Gastrocnemius medialis (tissue), 4 donors: ENCODE measurements at regions not wholly inside any gene's neighbourhood (a gene's known extent, or its start where the extent isn't known, plus 50 kb on each side); places are given as distances from the start of the nearest gene placed in this dataset.
"Not testable (repeated sequence)": the region's sequence is repeated elsewhere in the genome, so short reads cannot be mapped to it uniquely, and the experiment has no call there.

ENCODE experiments used
- ATAC-seq, 2 donors: fragments of 150-250 bp; one replicate each; pipeline ENCODE4 v1.9.1; 2016
- DNase-seq, 2 donors: peaks; one replicate each; pipeline ENCODE4 v3.0.0-alpha.2; 2019
- H3K27ac ChIP-seq, 4 donors: fragments of 200-600 bp; sonication (generic); 1 replicate in 1 of 4; 2 replicates in 3 of 4; pipeline ENCODE4 v1.5.1; 2016 to 2018; ENCODE audit warnings: mild to moderate bottlenecking in 2 of 4, moderate library complexity in 1 of 4
- H3K27me3 ChIP-seq, 3 donors: fragments of 200-600 bp; sonication (generic) in 2 of 3; 1 replicate in 1 of 3; 2 replicates in 2 of 3; pipeline versions ENCODE4 v1.5.1 to v1.6.0; 2016 to 2019; ENCODE audit warnings: mild to moderate bottlenecking in 1 of 3, moderate library complexity in 1 of 3
- H3K36me3 ChIP-seq, 2 donors: fragments of 200-600 bp; sonication (generic) in 1 of 2; one replicate each; pipeline ENCODE4 v1.5.1; 2017 to 2018
- H3K4me1 ChIP-seq, 2 donors: fragments of 200-600 bp; sonication (generic) in 1 of 2; one replicate each; pipeline ENCODE4 v1.5.1; 2016 to 2017; ENCODE audit warnings: mild to moderate bottlenecking in 2 of 2
- H3K4me3 ChIP-seq, 4 donors: fragments of 200-600 bp; sonication (generic) in 3 of 4; 1 replicate in 1 of 4; 2 replicates in 3 of 4; pipeline ENCODE4 v1.5.1; 2016 to 2019; ENCODE audit warnings: mild to moderate bottlenecking in 2 of 4
- H3K9me3 ChIP-seq, 3 donors: fragments of 200-600 bp; sonication (generic) in 2 of 3; 1 replicate in 1 of 3; 2 replicates in 2 of 3; pipeline ENCODE4 v1.5.1; 2016 to 2019
- CTCF ChIP-seq, 5 experiments: fragments of 450-650 bp in 3 of 5; fragments of 200-600 bp in 2 of 5; sonication (generic) in 2 of 5; IDR thresholded peaks in 4 of 5; conservative IDR thresholded peaks in 1 of 5; 1 replicate in 4 of 5; 2 replicates in 1 of 5; pipeline ENCODE4 v1.5.1; 2016 to 2019; ENCODE audit warnings: antibody characterized with exemption in 5 of 5, mild to moderate bottlenecking in 3 of 5, moderate library complexity in 3 of 5
- POLR2A ChIP-seq, 2 donors: fragments of 450-650 bp; IDR thresholded peaks; one replicate each; pipeline ENCODE4 v1.6.1; 2017; ENCODE audit warnings: antibody characterized with exemption in 2 of 2, mild to moderate bottlenecking in 2 of 2, moderate library complexity in 2 of 2
- in situ Hi-C, 4 donors: fragments of 200-750 bp; cut with MboI; loops; one replicate each; pipeline versions ENCODE4 v1.15.0 to v1.8.0; 2017; ENCODE audit warnings: low sequenced_read_pairs in 4 of 4
- intact Hi-C: fragments of 100-400 bp; cut with DNase I; formaldehyde crosslinking; loops from one replicate; pipeline ENCODE4 v1.15.1; 2023; ENCODE audit warnings: low total_unique reads

- in situ Hi-C loops = no loop called here
- H3K27me3 ChIP-seq = no peaks in the 10 kb centered on the region
These were observed 75.4 kb upstream of the S1PR3 start for GRCh38 chr9:88915916-88916315.

GRCh38 chr9:88916894-88917293, 74.4 kb upstream of the S1PR3 start:
- in situ Hi-C loops (no loop called here), intact Hi-C loops (no loop called here)
- no peak overlapping the region for H3K4me3 ChIP-seq
- H3K27ac ChIP-seq = no peak overlapping the region
- no peaks in the 10 kb centered on the region for H3K9me3 ChIP-seq
- H3K4me1 ChIP-seq = no peaks in the 10 kb centered on the region
- no peaks in the 10 kb centered on the region for H3K36me3 ChIP-seq
- no peak for DNase-seq
- no peak for ATAC-seq
- no peaks in the 10 kb centered on the region for H3K27me3 ChIP-seq
- TF ChIP-seq CTCF (IDR thresholded peaks at IDR 0.05 in 4 of 5, conservative IDR thresholded peaks at IDR 0.05 in 1 of 5) (no peak), POLR2A (IDR thresholded peaks at IDR 0.05) (no peak)

More at GRCh38 chr9:88915916-88916315, 75.4 kb upstream of the S1PR3 start:
- H3K27ac ChIP-seq = no peak overlapping the region
- H3K9me3 ChIP-seq = no peaks in the 10 kb centered on the region
- H3K36me3 ChIP-seq = no peaks in the 10 kb centered on the region
- H3K4me1 ChIP-seq = no peaks in the 10 kb centered on the region
- no peak overlapping the region for H3K4me3 ChIP-seq
- intact Hi-C loops = no loop called here
- TF ChIP-seq CTCF (IDR thresholded peaks at IDR 0.05 in 4 of 5, conservative IDR thresholded peaks at IDR 0.05 in 1 of 5) (no peak), POLR2A (IDR thresholded peaks at IDR 0.05) (no peak)
- no peak for DNase-seq
- ATAC-seq = no peak

- intact Hi-C loops = no loop called here
- DNase-seq (no peak), ATAC-seq (no peak)
- no peaks in the 10 kb centered on the region for H3K27me3 ChIP-seq
- H3K9me3 ChIP-seq = no peaks in the 10 kb centered on the region
- in situ Hi-C loops = no loop called here
- TF ChIP-seq CTCF (IDR thresholded peaks at IDR 0.05 in 4 of 5, conservative IDR thresholded peaks at IDR 0.05 in 1 of 5) (no peak), POLR2A (IDR thresholded peaks at IDR 0.05) (no peak)
- no peaks in the 10 kb centered on the region for H3K4me1 ChIP-seq
- no peak overlapping the region for H3K4me3 ChIP-seq
- no peak overlapping the region for H3K27ac ChIP-seq
- H3K36me3 ChIP-seq = no peaks in the 10 kb centered on the region
These were observed 73.9 kb upstream of the S1PR3 start for GRCh38 chr9:88917375-88917774.

GRCh38 chr9:88918537-88918936, 72.7 kb upstream of the S1PR3 start:
- H3K4me3 ChIP-seq, H3K4me1 ChIP-seq, H3K27me3 ChIP-seq, H3K27ac ChIP-seq, H3K36me3 ChIP-seq, in situ Hi-C loops, DNase-seq, ATAC-seq, intact Hi-C loops, H3K9me3 ChIP-seq: not testable (repeated sequence)

- Histone ChIP-seq H3K27ac (no peak overlapping the region), H3K4me3 (no peak overlapping the region), H3K27me3 (no peaks in the 10 kb centered on the region), H3K9me3 (no peaks in the 10 kb centered on the region), H3K36me3 (no peaks in the 10 kb centered on the region), H3K4me1 (no peaks in the 10 kb centered on the region)
- in situ Hi-C loops = no loop called here
- intact Hi-C loops = no loop called here
- TF ChIP-seq POLR2A (IDR thresholded peaks at IDR 0.05) (no peak), CTCF (IDR thresholded peaks at IDR 0.05 in 4 of 5, conservative IDR thresholded peaks at IDR 0.05 in 1 of 5) (no peak)
- ATAC-seq (no peak), DNase-seq (no peak)
These were observed 70.6 kb upstream of the S1PR3 start for GRCh38 chr9:88920645-88921044.
